ENCODE measurements at regions not wholly inside any gene's neighbourhood (a gene's known extent, or its start where the extent isn't known, plus 50 kb on each side); places are given as distances from the start of the nearest gene placed in this dataset.

GRCh38 chr9:119998614-119999013, 581.4 kb downstream of the CDK5RAP2 start:
- no peak for DNase-seq (ENCODE audit: low read depth)

- DNase-seq (ENCODE audit: low read depth), result no peak
These were observed 588.2 kb downstream of the CDK5RAP2 start for GRCh38 chr9:119991797-119992196.

DNA sequence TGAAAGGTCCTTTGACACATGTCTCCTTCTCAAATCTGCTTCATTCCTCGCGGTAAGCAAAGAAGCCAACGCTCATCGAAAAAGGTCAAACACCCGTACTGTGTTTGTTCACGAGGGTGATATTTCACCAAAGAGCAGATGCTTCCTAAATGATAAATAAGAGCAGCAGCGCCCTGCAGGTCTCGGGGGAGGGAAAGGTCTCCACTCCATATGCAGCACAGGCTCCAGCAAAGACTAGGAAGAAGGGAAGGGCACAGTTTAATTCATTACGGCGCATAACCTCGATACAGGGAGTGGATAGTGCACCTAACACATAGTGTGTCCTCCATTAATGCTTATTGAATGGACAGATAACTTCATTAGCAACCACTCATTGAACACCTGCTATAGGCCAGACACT, 593.3 kb downstream of the CDK5RAP2 start:
- no peak for DNase-seq (ENCODE audit: low read depth)

GRCh38 chr9:119986205-119986604, 593.8 kb downstream of the CDK5RAP2 start:
- no peak for DNase-seq (ENCODE audit: low read depth)

- DNase-seq (ENCODE audit: low read depth), result no peak
These were observed 604.8 kb upstream of the BRINP1 start for GRCh38 chr9:119974026-119974425.

DNA sequence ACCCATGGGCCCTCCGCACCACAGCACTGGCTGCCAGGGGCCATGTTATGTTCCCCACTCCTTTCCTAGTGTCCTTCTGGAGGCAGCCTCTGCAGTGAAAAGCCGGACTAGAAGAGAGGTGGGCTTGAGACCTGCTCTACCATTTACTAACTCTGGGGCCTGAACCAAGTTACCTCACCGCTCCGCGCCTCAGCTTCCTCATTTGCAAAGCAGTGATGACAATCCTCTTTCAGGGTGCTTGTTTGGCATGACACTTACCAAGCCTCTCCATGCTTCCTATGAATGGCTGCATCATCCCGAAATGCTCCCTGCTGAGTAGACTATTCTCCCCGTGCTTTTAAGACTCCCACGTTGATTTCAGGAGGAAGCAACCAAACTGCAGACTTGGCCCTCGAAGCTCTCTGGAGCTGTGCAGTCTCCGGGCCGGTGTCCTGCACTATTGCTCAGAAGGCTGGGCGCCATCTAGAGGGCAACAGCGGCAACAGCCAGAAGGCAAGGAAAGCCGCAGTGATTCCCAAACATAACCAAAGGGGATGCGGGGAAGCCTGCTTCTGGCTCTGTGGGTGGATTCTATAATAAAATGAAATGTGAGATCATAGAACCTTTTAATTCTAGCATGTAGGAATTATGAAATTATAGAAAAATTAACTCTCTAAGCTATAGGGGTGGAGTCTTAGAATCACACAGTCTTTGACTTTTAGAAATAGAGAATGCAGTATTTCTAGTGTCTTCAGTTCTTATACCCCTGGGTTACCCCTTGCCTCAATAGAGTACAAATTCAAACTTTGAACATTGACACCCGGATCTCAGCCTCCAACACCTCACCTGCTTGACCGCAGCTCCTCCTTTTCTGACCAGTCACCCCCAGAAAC, 599.8 kb upstream of the BRINP1 start:
- peak; percentile 59 for DNase-seq (ENCODE audit: low read depth)

- DNase-seq (ENCODE audit: low read depth), result no peak
These were observed 598.8 kb upstream of the BRINP1 start for GRCh38 chr9:119967867-119968535.

- peak; percentile 70 for DNase-seq (ENCODE audit: low read depth)
These were observed 594.6 kb upstream of the BRINP1 start for GRCh38 chr9:119963798-119964372.

DNA sequence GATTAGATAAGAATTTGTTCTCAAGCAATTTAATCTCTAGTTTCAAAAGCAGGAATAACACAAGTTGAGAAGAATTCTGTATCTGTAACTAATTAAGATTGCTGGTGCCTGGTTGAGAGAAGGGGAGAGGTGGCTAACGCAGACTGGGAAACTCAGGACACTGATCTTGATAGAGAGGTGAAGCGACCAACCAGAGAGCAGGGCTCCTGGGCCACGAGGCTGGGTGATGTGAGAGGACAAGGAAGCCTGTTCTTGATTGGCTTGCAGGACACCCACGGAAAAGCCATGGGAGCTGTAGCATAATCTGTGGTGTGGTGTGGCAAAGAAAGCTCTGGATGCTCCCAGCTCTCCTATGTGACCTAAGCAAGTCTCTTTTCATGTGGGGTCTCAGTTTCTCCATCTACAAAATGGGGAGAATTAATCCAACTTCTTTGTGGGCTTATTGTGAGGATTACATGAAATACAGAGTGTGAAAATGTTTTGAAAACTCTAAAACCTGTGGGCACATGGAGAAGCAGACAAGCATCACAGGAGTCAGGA, 594.1 kb upstream of the BRINP1 start:
- peak; percentile 79 for DNase-seq (ENCODE audit: low read depth)

- peak; percentile 16 for DNase-seq (ENCODE audit: low read depth)
These were observed 592.7 kb upstream of the BRINP1 start for GRCh38 chr9:119961774-119962424.

DNA sequence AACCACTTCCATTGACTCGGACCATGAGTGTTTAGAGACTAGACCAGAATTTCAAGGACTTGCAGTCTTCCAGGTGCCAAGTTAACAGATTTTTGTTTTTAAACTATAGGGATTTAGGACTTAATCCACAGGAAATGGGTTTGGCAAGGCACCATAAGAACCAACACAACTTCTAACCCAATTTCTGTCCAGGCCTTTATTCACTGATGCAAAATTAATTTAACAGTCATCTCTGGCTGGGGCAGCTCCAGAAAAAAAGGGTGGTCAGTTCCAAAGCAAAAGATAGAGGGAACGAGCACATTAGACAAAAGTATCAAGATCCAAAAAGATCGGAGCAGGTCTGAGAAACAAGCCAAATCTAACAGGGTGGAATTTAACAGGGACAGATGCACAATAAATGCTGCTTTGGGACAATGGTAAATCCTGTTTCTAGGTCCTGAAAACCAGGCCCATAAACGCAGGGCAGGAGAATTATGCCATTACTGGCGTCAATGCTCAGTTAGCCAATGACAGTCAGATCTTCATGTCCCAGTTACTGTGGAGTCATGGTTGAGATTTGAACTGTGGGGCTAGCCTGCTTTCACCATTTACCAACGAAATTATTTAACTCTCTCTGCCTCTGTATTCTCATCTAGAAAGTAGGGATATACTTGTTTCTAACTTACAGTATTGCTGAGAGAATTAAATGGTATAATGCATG, 590.8 kb upstream of the BRINP1 start:
- DNase-seq (ENCODE audit: low read depth), result peak; percentile 27

DNA sequence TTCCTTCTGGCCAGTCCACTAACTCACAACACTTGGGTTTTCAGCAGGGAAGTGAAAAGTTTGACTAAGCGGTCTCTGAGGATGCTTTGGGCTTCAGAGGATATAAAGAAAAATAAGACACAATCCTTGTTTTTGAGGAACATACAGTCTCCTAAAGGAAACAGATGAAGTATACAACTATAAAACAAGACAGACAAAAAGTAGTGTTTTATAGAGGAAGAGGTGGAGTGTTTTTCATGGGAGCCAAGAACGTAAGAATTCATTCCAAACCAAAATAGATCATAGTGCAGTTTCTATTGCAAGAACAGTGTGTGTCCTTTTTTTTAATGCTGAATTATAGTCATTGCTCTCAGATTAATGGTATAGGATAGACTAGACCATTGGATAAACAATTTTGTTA, 586.9 kb upstream of the BRINP1 start:
- DNase-seq (ENCODE audit: low read depth), result no peak

DNA sequence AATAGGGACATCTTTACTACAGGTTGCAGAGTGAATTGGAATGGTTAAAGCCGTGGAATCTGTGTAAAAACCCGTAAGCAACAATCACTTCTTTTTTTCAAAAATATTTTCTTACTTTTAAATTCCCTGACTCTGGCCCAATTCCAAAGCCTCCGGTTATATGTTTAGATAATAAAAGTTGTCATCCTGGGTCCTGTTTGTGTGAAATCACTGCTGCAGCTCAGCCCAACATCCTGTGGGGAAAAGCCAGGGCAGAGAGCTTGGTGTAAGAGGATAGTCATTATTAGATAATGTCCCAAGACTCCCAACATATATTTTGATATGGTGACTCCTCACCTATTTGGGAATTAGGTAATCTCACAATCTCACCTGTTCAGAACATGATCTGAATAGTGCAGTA, 586.0 kb upstream of the BRINP1 start:
- no peak for DNase-seq (ENCODE audit: low read depth)

DNA sequence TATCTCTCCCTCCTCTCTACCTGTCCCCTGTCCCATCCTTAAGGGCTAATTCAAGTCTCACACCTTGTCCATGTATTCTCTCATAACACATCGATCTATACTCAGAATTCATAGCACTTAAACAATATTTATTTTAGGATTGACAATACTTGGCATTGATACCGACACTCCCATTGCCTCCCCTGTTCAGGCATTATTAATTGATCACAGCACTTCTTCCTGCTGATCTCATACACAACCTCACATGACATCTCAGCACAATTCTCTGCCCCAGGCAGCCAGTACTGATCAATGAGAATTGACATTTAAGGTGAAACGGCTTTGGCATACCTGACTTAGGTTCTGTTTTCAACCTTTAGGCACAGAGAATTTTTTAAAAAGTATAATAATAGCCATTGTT, 582.4 kb upstream of the BRINP1 start:
- no peak for DNase-seq (ENCODE audit: low read depth)

DNA sequence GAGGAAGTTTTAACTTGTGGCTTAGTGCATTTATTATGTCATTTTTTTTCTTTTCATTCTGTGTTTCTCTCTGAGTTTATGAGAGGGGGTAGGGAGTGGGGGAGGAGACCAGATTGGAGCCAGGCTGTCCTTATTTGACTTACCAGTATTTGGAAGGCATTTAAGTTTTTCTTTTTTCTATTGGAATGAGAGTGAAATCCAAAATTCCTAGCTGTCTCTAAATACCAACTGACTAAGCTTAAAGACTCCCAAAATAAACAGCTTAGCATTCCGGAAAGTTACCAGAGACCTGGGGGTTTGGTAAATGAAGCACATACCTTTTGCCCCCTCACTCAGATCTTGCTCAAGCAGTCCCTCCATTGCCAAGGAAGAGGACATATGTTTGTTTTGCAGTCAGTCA, 581.9 kb upstream of the BRINP1 start:
- DNase-seq (ENCODE audit: low read depth), result peak; percentile 82

DNA sequence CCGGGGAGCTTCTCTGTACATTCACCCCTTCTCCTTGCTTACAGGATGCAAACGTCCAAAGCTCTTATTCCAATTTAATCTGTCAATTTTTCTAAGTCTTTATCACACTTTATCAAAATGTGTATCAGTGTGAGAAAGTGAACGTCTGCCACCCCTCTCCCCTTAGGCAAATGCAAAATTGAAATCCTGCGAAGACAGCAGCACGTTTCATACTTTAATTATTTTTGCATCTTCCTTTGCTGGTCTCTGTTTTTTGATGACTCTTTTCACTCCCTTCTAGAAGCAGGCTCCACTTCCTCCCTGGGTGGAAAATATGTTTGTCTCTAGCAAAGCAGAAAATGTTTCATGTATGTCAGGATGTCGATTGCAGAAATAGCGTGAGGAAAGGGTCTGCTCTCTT, 576.5 kb upstream of the BRINP1 start:
- DNase-seq (ENCODE audit: low read depth), result no peak

- no peak for DNase-seq (ENCODE audit: low read depth)
These were observed 571.9 kb upstream of the BRINP1 start for GRCh38 chr9:119941091-119941490.

- no peak for DNase-seq (ENCODE audit: low read depth)
These were observed 569.6 kb upstream of the BRINP1 start for GRCh38 chr9:119938871-119939270.

DNA sequence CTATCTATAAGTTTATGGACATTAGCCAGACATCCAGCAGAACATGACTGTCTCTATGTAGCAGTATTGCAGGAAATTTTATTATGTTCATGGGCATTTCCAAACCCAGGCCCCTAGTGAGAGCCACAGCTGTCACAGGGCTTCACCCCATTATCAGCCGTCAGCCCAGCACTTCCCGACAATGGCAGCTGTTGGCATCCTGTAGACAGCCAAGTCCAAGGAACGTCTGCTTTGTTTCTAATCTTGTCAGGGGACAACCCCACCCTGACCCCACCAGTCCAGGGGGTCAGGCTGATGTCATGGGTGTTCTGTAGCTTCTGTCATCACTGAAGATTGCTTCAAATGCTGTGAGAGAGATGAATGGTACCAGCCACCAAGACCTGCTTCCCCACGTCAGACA, 565.3 kb upstream of the BRINP1 start:
- no peak for DNase-seq (ENCODE audit: low read depth)

- no peak for DNase-seq (ENCODE audit: low read depth)
These were observed 564.0 kb upstream of the BRINP1 start for GRCh38 chr9:119933191-119933590.

- DNase-seq (ENCODE audit: low read depth), result no peak
These were observed 555.5 kb upstream of the BRINP1 start for GRCh38 chr9:119924736-119925135.

GRCh38 chr9:119917175-119917574, 547.9 kb upstream of the BRINP1 start:
- no peak for DNase-seq (ENCODE audit: low read depth)

Data from fibroblast of the conjunctiva (primary cell).